Prostate gland (tissue), 2 donors: ENCODE measurements at regions not wholly inside any gene's neighbourhood (a gene's known extent, or its start where the extent isn't known, plus 50 kb on each side); places are given as distances from the start of the nearest gene placed in this dataset.

Experiments
- POLR2AphosphoS5 ChIP-seq: sonication (generic); formaldehyde crosslinking; IDR thresholded peaks from one replicate; pipeline ENCODE4 v1.6.1; 2017; ENCODE audit warnings: antibody characterized with exemption
- TF ChIP-seq, protein P1 (sequence below), 4 experiments: fragments of 200-600 bp in 2 of 4; fragments of 450-650 bp in 2 of 4; sonication (generic) in 2 of 4; IDR thresholded peaks; 1 replicate in 3 of 4; 2 replicates in 1 of 4; pipeline ENCODE4 v1.5.1; 2016 to 2019; ENCODE audit warnings: antibody characterized with exemption in 4 of 4, mild to moderate bottlenecking in 2 of 4, moderate library complexity in 2 of 4

- no peak for TF ChIP-seq POLR2AphosphoS5
- TF ChIP-seq, protein P1, sequence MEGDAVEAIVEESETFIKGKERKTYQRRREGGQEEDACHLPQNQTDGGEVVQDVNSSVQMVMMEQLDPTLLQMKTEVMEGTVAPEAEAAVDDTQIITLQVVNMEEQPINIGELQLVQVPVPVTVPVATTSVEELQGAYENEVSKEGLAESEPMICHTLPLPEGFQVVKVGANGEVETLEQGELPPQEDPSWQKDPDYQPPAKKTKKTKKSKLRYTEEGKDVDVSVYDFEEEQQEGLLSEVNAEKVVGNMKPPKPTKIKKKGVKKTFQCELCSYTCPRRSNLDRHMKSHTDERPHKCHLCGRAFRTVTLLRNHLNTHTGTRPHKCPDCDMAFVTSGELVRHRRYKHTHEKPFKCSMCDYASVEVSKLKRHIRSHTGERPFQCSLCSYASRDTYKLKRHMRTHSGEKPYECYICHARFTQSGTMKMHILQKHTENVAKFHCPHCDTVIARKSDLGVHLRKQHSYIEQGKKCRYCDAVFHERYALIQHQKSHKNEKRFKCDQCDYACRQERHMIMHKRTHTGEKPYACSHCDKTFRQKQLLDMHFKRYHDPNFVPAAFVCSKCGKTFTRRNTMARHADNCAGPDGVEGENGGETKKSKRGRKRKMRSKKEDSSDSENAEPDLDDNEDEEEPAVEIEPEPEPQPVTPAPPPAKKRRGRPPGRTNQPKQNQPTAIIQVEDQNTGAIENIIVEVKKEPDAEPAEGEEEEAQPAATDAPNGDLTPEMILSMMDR (IDR thresholded peaks at IDR 0.05), result no peak
These were observed 68.1 kb downstream of the TTC6 start for GRCh38 chr14:37663498-37663897.
